Uterus (tissue), 2 donors: ENCODE measurements at regions not wholly inside any gene's neighbourhood (a gene's known extent, or its start where the extent isn't known, plus 50 kb on each side); places are given as distances from the start of the nearest gene placed in this dataset.

Experiments used
- POLR2A ChIP-seq, 2 donors: fragments of 450-650 bp; IDR thresholded peaks; one replicate each; pipeline ENCODE4 v1.6.1; 2016; ENCODE audit warnings: antibody characterized with exemption in 2 of 2, mild to moderate bottlenecking in 1 of 2, moderate library complexity in 1 of 2
- TF ChIP-seq, protein P1 (sequence below), 4 experiments: fragments of 200-600 bp in 2 of 4; fragments of 450-650 bp in 2 of 4; sonication (generic) in 2 of 4; IDR thresholded peaks; one replicate each; pipeline ENCODE4 v1.5.1; 2016 to 2019; ENCODE audit warnings: antibody characterized with exemption in 4 of 4, mild to moderate bottlenecking in 2 of 4, moderate library complexity in 1 of 4

DNA sequence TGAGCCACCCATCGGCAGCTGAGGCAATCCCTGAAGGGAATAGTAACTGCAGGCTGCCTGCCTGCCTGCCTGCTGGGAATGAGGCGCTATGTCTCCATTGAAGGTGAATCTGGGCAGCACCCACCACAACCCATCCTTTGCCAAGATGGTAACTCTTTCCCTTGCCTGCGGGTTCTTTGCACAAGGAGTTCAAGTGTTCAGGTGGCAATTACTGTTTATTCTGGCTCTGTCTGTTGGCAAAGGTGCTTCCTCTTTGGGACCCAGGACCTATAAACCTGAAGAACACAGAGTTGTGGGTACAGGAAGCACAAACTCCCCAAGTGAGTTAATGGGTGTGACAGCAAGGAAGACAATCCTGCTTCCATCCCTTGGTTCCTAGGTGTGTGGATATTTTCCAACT, 448.1 kb upstream of the ZNF507 start:
- TF ChIP-seq, protein P1, sequence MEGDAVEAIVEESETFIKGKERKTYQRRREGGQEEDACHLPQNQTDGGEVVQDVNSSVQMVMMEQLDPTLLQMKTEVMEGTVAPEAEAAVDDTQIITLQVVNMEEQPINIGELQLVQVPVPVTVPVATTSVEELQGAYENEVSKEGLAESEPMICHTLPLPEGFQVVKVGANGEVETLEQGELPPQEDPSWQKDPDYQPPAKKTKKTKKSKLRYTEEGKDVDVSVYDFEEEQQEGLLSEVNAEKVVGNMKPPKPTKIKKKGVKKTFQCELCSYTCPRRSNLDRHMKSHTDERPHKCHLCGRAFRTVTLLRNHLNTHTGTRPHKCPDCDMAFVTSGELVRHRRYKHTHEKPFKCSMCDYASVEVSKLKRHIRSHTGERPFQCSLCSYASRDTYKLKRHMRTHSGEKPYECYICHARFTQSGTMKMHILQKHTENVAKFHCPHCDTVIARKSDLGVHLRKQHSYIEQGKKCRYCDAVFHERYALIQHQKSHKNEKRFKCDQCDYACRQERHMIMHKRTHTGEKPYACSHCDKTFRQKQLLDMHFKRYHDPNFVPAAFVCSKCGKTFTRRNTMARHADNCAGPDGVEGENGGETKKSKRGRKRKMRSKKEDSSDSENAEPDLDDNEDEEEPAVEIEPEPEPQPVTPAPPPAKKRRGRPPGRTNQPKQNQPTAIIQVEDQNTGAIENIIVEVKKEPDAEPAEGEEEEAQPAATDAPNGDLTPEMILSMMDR (IDR thresholded peaks at IDR 0.05) = no peak
- TF ChIP-seq POLR2A (IDR thresholded peaks at IDR 0.05) = no peak
